Endothelial cell of umbilical vein (primary cell): ENCODE measurements at regions not wholly inside any gene's neighbourhood (a gene's known extent, or its start where the extent isn't known, plus 50 kb on each side); places are given as distances from the start of the nearest gene placed in this dataset.

Experiments used
- BruUV-seq: library from RNA; stranded (reverse); fragments of 400-500 nt; replicated peaks from 2 replicates; lab custom pipeline; 2021; lab: Mats Ljungman, UMichigan
- CTCF ChIA-PET: fragments of 300-600, 350-600 bp; sonication (Branson Sonifier 250); formaldehyde crosslinking; loops from one replicate; lab custom pipeline; 2021; ENCODE audit warnings: antibody characterized with exemption, inconsistent platforms; lab: Charles Lee
- POLR2A ChIA-PET: fragments of 300-600, 350-600 bp; sonication (Branson Sonifier 250); formaldehyde crosslinking; loops from one replicate; lab custom pipeline; 2021; ENCODE audit warnings: antibody characterized with exemption, inconsistent platforms; lab: Charles Lee
- DNase-seq: peaks from one replicate; pipeline ENCODE4 v3.0.0-alpha.2; 2011; ENCODE audit warnings: low read depth, low spot score
- FAIRE-seq: peaks from 2 replicates; lab custom pipeline; 2011; peaks lifted over from hg19 to GRCh38; lab: Jason Lieb, UNC
- H2AFZ ChIP-seq: 2 replicates; pipeline ENCODE4 v1.6.0; 2012; ENCODE audit warnings: low read depth, low read length, control low read depth, inconsistent platforms
- H3K27ac ChIP-seq: 2 replicates; pipeline ENCODE4 v1.5.1; 2011; ENCODE audit warnings: low read depth, mild to moderate bottlenecking, control low read depth, low read length, moderate library complexity; ENCODE audit not compliant: insufficient read depth
- H3K27me3 ChIP-seq, 2 experiments: 2 replicates each; pipeline versions ENCODE4 v1.6.0 to v1.6.1; 2011; ENCODE audit warnings: low read length in 2 of 2, mixed read lengths in 1 of 2; ENCODE audit not compliant: control insufficient read depth in 2 of 2, insufficient read depth in 2 of 2
- H3K36me3 ChIP-seq, 2 experiments: 2 replicates in 1 of 2; 3 replicates in 1 of 2; pipeline ENCODE4 v1.5.1; 2011; ENCODE audit warnings: low read length in 2 of 2, mild to moderate bottlenecking in 1 of 2, moderate library complexity in 1 of 2; ENCODE audit not compliant: control insufficient read depth in 2 of 2, insufficient read depth in 2 of 2; ENCODE audit errors: extremely low read depth in 1 of 2
- H3K4me1 ChIP-seq: 3 replicates; pipeline ENCODE4 v1.5.1; 2011; ENCODE audit warnings: mild to moderate bottlenecking, low read length; ENCODE audit not compliant: control insufficient read depth, insufficient read depth; ENCODE audit errors: extremely low read depth
- H3K4me2 ChIP-seq: 2 replicates; pipeline ENCODE4 v1.6.1; 2011; ENCODE audit warnings: low read length, control low read depth, mixed read lengths; ENCODE audit not compliant: insufficient read depth
- H3K4me3 ChIP-seq, 3 experiments: fragments of 200-600 bp in 1 of 3; sonication (generic), shearing (Covaris generic) in 1 of 3; replicated peaks in 1 of 3; 2 replicates each; pipeline ENCODE4 v1.5.1; 2011 to 2016; ENCODE audit warnings: control low read depth in 3 of 3, low read length in 3 of 3, mild to moderate bottlenecking in 2 of 3, inconsistent platforms in 1 of 3, low read depth in 1 of 3, moderate library complexity in 1 of 3; ENCODE audit not compliant: insufficient read depth in 1 of 3
- H3K79me2 ChIP-seq: 2 replicates; pipeline ENCODE4 v1.6.0; 2012; ENCODE audit warnings: low read length, inconsistent platforms; ENCODE audit not compliant: control insufficient read depth, insufficient read depth
- H3K9ac ChIP-seq: replicated peaks from 2 replicates; pipeline ENCODE3; 2011; ENCODE audit warnings: low read length, control low read depth; ENCODE audit not compliant: insufficient read depth; ENCODE audit errors: extremely low read depth
- H3K9me1 ChIP-seq: replicated peaks from 3 replicates; pipeline ENCODE4 v1.6.0; 2011; ENCODE audit warnings: mild to moderate bottlenecking, low read length; ENCODE audit not compliant: control insufficient read depth, insufficient read depth; ENCODE audit errors: extremely low read depth
- H3K9me3 ChIP-seq: replicated peaks from 2 replicates; pipeline ENCODE4 v1.5.1; 2012; ENCODE audit warnings: low read length, inconsistent platforms; ENCODE audit not compliant: control insufficient read depth, insufficient read depth
- H4K20me1 ChIP-seq: replicated peaks from 2 replicates; pipeline ENCODE3; 2011; ENCODE audit warnings: mild to moderate bottlenecking, low read length; ENCODE audit not compliant: control insufficient read depth, insufficient read depth; ENCODE audit errors: extremely low read depth
- EZH2 ChIP-seq: IDR thresholded peaks from 2 replicates; pipeline ENCODE4 v1.6.1; 2012; ENCODE audit warnings: borderline replicate concordance, low read depth, mild to moderate bottlenecking, moderate library complexity, low read length, inconsistent platforms; ENCODE audit not compliant: severe bottlenecking
- FOS ChIP-seq: IDR thresholded peaks from 2 replicates; pipeline ENCODE4 v1.6.1; 2011; ENCODE audit warnings: mild to moderate bottlenecking, low read length, moderate library complexity, borderline replicate concordance; ENCODE audit not compliant: insufficient read depth
- GATA2 ChIP-seq: IDR thresholded peaks from 2 replicates; pipeline ENCODE4 v1.7.0; 2011; ENCODE audit warnings: low read depth, mild to moderate bottlenecking, moderate library complexity, mixed read lengths, low read length; ENCODE audit not compliant: insufficient read length, insufficient read depth
- JUN ChIP-seq: IDR thresholded peaks from 2 replicates; pipeline ENCODE4 v1.6.1; 2011; ENCODE audit warnings: borderline replicate concordance, low read depth; ENCODE audit not compliant: insufficient read length, insufficient read depth
- MYC ChIP-seq: IDR thresholded peaks from one replicate; pipeline ENCODE4 v1.6.1; 2011; ENCODE audit warnings: mild to moderate bottlenecking, low read depth, low read length
- POLR2A ChIP-seq: IDR thresholded peaks from 2 replicates; pipeline ENCODE4 v1.6.1; 2012; ENCODE audit warnings: low read depth, mild to moderate bottlenecking, control low read depth, low read length
- POLR2AphosphoS5 ChIP-seq: IDR thresholded peaks from 2 replicates; pipeline ENCODE4 v1.6.1; 2012; ENCODE audit warnings: low read depth, mild to moderate bottlenecking, control low read depth, low read length, moderate library complexity; ENCODE audit not compliant: insufficient read depth
- dilution Hi-C: fragments of 300-500 bp; cut with MboI; formaldehyde crosslinking; loops from one replicate; pipeline ENCODE4 v1.15.0; 2019; ENCODE audit warnings: low sequenced_read_pairs; ENCODE audit not compliant: extremely low pct_ligation_motif_present
- intact Hi-C: fragments of 100-400 bp; cut with micrococcal nuclease; formaldehyde crosslinking; loops from one replicate; pipeline ENCODE4 v1.10.0; 2022
- TF ChIP-seq, protein P1 (sequence below), 2 donors: IDR thresholded peaks; 1 replicate in 1 of 2; 2 replicates in 1 of 2; pipeline ENCODE4 v1.5.1; 2011; ENCODE audit warnings: low read length in 2 of 2, mild to moderate bottlenecking in 2 of 2, moderate library complexity in 2 of 2, control low read depth in 1 of 2, inconsistent platforms in 1 of 2, low read depth in 1 of 2; ENCODE audit not compliant: insufficient read depth in 1 of 2; ENCODE audit errors: extremely low read depth in 1 of 2
- TF ChIP-seq, protein P2 (sequence below): IDR thresholded peaks from 2 replicates; pipeline ENCODE4 v1.6.1; 2011; ENCODE audit not compliant: insufficient read depth, insufficient read length

DNA sequence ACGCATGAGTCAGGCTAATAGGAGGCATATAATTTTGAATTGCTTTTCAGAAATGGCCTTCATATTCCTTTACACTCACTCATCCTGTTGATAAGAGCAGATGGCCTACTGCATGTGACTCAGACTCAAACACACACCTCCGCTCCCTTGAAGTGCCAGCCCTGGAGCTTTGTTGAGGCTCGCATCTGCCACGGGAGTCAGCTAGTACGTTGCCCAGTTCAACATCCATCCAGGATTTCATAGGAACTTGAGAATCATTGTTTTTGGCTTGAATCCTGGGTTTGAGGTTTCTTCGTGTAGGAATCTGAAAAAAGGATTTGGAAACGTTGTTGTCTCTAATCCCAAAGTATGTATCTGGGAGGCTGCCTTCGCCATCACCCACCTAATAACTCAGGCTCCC is 87.4 kb upstream of the JAG1 start:
- FAIRE-seq (peak; percentile 87), DNase-seq (peak; percentile 93)
- Histone ChIP-seq H3K36me3 (no peaks in the 10 kb centered on the region), H3K9me1 (no peaks in the 10 kb centered on the region), H4K20me1 (no peaks in the 10 kb centered on the region), H3K27ac (peak overlapping the region; percentile 78), H3K4me1 (peaks cover 41% of the 10 kb centered on the region), H3K4me3 (no peak overlapping the region), H3K27me3 (no peaks in the 10 kb centered on the region), H3K9ac (no peak overlapping the region), H3K4me2 (peak overlapping the region; percentile 48), H2AFZ (no peak overlapping the region), H3K79me2 (no peaks in the 10 kb centered on the region), H3K9me3 (peaks cover 2% of the 10 kb centered on the region)
- TF ChIP-seq MYC = peak; percentile 74
- peak; percentile 90 for TF ChIP-seq GATA2
- peak; percentile 36 for TF ChIP-seq POLR2A
- TF ChIP-seq JUN = peak; percentile 69
- no peak for TF ChIP-seq EZH2
- TF ChIP-seq FOS = peak; percentile 96
- TF ChIP-seq POLR2AphosphoS5 = peak; percentile 56
- TF ChIP-seq, protein P1, sequence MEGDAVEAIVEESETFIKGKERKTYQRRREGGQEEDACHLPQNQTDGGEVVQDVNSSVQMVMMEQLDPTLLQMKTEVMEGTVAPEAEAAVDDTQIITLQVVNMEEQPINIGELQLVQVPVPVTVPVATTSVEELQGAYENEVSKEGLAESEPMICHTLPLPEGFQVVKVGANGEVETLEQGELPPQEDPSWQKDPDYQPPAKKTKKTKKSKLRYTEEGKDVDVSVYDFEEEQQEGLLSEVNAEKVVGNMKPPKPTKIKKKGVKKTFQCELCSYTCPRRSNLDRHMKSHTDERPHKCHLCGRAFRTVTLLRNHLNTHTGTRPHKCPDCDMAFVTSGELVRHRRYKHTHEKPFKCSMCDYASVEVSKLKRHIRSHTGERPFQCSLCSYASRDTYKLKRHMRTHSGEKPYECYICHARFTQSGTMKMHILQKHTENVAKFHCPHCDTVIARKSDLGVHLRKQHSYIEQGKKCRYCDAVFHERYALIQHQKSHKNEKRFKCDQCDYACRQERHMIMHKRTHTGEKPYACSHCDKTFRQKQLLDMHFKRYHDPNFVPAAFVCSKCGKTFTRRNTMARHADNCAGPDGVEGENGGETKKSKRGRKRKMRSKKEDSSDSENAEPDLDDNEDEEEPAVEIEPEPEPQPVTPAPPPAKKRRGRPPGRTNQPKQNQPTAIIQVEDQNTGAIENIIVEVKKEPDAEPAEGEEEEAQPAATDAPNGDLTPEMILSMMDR (IDR thresholded peaks at IDR 0.05; ENCODE audit: extremely low read depth in 1 of 2, insufficient read depth in 1 of 2, low read depth in 1 of 2, low read length in 2 of 2) = no peak
- TF ChIP-seq, protein P2, sequence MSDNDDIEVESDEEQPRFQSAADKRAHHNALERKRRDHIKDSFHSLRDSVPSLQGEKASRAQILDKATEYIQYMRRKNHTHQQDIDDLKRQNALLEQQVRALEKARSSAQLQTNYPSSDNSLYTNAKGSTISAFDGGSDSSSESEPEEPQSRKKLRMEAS = peak; percentile 45
- intact Hi-C loops (loop anchor here (2.0 to 10.0 kb wide), 5 partner anchors 90 to 506 kb away; no protein-coding TSS in a partner anchor), dilution Hi-C loops (no loop called here)
- TSS peak; percentile 59 for BruUV-seq
- ChIA-PET POLR2A (interaction anchor here (0.7 kb wide), 1 partner anchor 214 kb away, joined by 5 read pairs; no protein-coding TSS in a partner anchor), CTCF (interaction anchor here (1.0 to 2.1 kb wide), 8 partner anchors 20 to 505 kb away, joined by 3 to 9 read pairs (median 4); no protein-coding TSS in a partner anchor)
